ENCODE measurements at regions not wholly inside any gene's neighbourhood (a gene's known extent, or its start where the extent isn't known, plus 50 kb on each side); places are given as distances from the start of the nearest gene placed in this dataset.

DNA sequence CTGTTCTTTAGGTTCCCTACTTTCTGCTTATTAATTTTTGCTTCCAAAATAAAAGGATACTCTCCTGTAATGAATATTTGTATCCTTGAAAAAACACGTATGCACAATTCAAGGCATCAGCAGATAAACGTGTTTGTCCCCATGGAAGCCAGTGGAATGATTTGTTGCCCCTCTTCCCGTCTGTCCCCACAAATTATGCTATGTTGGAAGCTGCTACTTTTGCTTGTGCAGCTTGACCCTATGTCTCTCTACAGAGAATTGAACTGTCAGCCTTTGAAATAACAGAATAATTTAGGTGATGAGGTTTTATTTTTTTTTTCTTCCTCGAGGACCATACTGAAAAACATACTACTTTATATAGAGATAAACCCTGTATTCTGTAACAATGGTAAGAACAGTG is 401.5 kb upstream of the GOLIM4 start:
- DNase-seq, result no peak

DNA sequence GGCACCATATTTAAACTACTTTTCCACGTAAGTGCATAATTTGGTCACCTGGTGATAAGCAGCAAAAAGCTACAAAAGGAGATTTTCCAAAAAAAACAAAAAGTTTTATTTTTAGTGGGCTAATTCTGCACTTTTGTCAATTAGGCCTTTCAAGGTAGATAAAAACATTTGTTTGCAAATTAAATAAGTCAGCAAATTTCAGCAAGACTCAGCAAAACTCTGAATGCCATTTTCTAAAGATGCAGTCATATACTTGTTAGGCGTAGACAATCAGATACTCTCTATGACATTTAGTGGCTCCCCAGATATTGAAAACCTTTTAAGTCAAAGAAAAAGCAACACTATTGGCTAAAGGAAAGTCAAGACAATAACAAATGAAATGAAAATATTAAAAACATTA is 400.2 kb upstream of the GOLIM4 start:
- DNase-seq, result no peak

DNA sequence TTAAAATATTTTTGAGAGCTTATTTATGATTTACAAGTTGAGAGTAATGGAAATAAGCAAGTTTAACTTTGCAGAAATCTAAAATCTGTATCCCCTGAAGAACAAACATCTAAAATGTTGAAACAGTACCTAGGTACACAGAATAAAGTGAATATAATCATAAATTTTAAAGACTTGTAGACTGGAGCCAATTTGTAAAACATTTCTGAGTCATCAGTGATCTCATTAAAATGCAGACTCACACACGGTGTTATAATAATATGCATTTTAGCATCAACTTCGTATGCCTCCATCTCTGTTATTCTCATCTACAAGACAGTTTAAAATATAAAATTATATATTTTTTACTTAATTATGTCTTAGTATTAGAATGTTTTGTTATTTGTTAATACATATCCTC is 399.5 kb upstream of the GOLIM4 start:
- DNase-seq, result no peak

DNA sequence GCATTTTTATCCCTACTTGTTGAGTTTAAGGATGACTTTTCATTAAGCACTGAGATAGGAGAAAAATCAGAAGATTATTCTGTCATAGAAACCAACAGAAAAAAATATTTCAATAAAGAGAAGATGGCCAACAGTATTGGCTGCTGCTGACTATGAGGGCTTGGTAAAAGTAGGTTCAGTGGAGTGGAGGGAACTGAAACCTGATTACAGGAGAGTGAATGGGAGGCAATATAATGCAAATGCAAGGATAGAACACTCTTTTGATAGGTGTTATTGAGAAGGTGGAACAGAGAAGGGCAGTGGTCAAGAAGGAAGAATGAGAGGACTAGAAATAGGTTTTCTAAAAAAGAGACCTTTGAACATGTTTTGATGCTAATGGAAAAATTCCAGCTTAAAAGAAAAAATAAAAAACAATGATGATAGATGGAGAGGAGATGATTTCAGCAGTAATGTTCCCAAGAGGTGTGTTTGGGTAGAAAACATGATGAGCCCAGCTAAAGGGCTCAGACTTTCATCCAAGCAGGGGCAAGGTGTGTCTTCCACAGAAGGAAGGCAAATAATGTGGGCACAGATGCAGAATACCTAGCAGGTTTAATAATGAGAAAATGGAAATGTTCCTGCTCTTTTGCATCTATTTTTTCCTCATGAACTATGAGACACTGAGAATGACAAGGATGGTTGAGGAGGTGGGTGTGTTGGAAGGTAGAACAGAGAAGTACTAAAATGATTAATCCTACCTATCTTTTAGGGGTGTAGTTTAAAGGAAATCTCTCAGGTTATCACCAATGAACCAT is 397.9 kb upstream of the GOLIM4 start:
- no peak for DNase-seq

DNA sequence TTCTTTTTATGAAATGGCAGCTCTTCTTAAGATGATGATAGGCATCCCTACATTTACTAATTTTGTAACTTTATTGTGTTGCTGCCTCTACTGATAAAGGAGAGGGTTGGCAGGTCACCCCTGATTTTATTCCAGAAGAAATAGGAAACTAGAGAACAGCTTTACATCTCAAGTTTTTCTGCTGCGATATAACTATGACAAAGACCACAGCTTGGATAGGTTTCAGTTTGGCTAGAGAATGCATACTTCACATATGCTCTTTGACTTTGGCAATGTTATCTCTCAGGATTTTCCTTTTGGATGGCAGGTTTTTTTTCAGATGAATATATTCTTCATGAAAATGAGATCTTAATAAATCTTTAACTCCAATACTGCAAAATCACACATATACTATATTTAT is 395.3 kb upstream of the GOLIM4 start:
- DNase-seq, result no peak

DNA sequence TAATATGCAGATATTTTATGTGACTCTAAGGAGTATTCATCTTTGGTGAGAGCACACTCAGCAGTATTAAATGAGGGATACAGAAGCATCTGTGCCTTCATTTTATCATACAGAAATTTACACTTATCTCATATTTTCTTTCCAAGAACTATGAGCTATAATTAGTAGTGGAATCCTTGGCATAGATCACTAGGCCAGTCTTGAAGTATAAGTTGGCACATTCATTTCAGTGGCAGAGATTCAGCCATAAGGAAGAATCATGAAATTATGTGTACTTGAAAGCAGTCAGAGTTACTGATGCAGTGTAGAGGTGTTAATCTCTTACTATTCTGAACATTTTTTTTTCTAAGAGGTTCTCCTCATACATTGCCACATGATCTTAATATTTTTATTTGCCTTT is 393.6 kb upstream of the GOLIM4 start:
- no peak for DNase-seq

DNA sequence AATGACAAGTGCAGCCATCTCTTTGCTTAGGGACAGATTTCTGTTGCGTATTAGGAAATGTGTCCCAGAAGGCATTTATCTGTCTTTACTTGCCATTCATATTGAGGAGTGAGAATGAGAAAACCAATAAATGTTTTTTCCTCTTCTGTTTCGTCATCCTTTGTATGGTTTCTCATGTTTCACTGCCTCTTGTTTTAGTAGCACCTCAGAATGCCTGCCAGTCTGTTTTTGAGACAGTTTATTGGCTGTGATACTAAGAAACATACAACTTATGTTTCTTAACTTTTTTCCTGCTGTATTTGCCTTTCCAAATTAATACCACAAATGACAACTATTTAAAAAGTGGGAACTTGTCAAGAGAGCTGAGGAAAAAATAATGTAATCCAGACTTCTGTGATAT is 390.2 kb upstream of the GOLIM4 start:
- no peak for DNase-seq

DNA sequence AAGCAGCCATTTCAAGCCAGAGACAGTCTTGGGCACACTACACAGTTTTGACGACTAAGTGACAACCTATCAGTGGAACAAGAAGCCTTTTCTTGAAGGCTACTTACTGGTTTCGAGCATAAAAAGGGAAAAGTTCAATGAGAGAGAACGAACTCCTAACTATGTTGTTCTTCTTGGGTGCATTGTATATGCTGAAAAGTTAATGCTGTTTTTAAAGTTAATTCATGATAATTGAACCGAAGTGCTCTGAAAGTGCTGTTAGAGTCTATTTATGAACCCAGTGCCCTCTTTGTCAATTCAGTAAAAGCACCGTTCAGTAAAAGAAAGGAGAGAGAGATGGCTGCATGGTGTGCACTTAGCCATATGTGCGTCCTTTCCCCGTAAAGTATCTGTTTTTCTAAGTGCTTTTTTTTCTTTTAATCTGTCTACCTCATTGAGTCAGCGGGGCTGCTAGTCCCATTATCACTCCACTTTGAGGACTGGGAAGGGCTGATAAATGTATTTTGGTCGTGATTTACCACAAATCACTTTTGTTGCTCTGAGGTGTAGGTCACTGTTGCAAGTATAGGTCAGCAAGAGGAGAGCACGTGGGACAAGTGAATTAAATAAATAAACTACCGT is 380.7 kb upstream of the GOLIM4 start:
- DNase-seq, result no peak

DNA sequence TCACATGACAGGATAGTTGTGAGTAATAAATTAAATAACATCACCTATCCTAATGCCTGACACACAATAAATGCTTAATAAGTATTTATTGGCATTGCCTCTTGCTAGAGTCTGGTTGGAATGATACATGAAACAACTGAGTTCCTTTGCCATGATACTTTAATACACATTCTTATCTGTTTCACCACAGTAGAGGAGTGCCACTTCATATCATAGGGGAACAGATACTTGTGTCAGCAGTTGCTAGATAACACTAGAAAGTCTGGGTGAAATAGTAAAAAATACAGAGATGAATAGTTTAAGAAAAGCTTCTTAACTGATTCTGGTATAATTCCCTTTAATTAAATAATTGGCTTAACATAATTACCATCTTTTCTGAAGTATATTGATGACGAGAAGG is 380.0 kb upstream of the GOLIM4 start:
- no peak for DNase-seq

DNA sequence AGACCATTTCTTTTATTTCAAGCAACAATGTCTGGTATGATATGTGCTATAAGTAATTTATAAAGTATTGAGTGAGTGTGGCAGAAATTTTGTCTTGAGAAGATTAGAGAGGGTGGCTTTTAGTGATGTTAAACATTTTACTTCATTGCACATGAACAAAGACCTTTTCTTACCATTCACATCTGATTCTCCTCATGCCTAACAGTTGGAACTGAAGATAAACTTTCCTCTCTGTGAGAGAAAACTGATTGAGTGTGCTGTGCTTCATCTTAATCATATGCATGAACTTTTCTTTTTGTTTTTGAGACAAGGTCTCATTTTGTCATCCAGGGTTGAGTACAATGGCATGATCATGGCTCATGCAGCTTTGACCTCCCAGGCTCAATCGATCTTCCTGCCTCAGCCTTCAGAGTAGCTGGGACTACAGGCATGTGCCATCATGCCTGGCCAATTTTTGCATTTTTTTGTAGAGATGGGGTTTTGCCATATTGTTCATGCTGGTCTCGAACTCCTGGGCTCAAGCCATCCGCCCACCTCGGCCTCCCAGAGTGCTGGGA is 377.7 kb upstream of the GOLIM4 start:
- DNase-seq, result no peak

DNA sequence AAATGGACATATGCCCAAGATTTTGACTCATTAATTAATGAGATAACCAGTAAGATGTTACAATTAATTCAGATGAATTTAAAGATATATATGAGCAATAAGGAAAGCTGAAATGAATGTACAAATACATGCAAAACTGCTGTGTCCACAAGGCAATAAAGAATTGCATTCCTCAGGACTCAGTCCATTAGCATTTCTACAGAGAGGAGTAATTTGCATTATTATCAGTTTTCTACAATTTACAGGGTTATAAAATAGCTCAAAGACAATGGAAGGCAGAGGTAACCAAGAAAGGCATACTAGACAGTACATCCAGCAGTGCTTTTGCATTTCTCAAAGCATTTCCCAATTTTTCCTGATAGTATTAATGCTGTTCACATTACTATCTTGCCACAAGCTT is 377.1 kb upstream of the GOLIM4 start:
- no peak for DNase-seq

DNA sequence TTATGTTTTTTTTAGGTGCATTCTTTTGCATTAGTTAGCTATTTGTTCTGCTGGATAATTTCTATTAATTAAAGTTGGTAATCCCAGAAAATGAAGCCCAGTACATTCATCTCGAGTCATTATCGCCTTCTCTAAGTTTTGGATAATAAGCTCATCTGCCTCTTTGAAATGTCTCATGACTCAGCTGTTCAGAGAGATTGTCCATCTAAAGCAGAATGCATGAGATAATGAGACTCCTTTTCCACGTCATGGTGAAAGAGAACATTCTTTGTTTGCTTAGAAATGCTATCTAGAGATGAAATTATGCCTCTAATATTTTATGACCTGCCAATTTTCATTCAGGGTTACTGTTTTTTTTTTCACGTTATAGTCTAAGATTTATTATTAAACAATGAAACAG is 374.7 kb upstream of the GOLIM4 start:
- DNase-seq, result no peak

DNA sequence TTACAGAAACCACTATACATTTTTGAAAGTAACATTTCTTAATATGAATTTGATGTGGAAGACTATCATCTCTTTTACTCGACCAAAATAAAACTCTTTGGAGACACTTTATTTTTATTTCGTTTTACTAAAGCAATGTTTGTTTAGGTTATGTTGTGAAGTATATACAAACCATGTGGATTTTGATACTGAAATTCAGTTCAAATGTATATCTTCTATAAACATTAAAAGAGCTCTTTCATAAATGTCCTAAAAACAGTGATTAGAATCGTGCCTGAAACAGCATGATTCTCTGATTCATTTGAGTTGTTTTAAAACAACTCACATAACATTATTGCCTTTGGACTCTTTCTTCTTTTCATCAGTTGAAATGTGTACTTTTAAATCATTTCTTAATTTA is 373.7 kb upstream of the GOLIM4 start:
- no peak for DNase-seq

DNA sequence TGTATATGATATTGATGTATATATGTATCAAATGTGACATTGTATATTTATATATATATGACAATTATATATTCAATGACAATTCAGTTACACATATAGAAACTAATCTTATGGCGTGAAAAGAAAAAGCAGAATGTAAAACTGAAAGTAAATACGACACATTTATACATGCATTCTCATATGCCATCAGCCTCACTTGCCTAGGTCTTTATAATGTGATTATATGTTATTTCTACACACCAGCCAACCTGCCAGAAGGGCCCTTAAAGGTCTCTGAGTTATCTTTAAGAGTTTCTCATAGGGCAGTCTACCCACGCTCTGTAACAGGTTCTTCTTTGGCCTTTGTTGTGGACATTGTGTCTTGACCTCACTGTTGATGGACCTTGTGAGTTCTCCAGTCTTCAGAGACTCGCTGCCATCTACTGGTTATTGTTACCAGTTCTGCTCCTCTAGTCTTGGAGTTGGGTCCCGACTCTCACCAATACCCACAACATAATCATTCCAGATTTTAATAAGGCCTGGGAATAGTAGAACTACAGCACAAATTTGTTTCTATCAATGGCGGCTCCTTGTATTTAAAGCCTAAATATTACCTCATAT is 371.5 kb upstream of the GOLIM4 start:
- DNase-seq, result peak; percentile 20

DNA sequence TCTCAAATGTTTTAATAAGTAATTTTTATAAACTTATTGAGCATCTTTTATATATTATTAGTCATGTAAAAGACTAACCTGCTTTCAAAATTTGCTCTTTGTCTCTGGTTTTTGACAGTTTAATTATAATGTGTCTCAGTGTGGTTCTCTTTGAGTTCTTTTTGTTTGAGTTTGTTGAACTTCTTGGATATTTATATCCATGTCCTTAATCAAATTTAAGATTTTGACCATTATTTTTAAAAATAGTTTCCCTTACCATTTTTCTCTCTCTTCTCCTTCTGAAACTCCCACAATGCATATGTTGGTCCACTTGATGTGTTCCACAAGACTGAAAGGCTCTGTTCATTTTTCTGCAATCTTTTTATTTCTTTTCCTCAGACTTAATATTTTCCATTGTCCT is 366.1 kb upstream of the GOLIM4 start:
- no peak for DNase-seq

DNA sequence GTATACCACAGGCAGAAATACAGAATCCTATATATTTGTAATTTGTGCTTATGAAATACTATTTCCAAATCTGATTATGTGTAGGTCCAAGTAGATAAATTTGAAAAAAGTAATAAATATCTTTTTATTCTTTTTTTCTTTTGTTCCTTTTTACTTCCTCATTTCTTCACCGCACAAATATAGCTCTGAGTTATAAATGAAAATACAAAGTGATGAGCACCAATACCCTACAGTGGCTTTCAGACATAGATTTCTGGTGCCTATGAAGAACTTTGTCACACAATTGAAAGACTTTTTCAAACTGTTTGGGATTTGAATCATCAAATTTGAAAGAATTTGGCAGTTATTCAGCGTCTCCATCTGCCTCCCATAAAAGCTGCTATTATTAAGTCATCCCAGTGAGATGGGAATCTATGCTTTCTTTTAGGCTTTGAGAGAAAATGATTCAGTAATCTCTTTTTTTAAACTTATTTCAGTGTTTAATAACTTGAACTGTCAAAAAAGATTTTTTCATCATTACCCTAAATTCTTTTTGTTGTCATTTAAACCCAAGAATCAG is 363.6 kb upstream of the GOLIM4 start:
- no peak for DNase-seq

DNA sequence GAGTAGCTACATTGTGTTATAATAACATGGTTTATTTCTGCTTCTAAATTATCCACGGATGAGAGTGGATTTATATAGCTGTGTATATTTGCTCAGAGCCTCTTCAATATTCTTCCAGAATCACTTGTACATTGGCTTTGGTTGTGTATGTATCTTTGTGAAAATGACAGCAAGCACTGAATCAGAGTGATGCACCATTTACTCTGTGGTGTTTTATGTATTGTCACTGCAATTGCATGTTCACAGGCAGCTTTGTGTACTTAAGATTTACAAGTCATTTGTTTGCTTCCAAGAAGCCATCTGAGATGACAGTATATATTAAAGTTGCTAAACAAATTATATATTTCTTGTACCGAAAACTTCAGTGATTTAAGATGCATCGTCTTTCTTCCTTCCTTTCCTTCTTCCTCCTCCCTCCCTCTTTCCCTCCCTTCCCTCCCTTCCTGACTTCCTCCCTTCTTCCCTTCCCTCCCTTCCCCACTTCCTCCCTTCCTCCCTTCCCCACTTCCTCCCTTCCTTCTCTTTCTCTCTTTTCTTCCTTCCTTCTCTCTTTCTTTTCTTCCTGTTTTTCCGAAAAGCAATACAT is 362.3 kb upstream of the GOLIM4 start:
- DNase-seq, result no peak

DNA sequence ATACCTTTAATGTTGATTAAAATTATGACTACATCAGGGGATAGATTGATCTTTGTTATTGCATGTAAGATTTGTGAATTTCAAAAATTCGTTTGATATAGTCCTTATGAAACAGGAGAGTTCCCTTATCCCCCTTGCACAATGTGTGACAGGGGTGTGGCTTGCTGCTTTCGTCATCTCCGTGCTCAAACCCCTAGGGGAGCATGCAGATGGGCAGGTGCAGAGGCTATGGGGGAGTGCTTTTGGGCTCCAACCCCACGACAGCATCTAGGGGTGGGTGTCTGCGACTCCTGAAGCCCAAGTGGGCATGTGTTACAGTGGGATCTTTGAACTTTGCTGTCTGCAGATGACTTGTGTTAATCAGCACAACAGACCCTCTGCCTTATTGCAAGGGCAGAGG is 360.1 kb upstream of the GOLIM4 start:
- DNase-seq, result no peak

DNA sequence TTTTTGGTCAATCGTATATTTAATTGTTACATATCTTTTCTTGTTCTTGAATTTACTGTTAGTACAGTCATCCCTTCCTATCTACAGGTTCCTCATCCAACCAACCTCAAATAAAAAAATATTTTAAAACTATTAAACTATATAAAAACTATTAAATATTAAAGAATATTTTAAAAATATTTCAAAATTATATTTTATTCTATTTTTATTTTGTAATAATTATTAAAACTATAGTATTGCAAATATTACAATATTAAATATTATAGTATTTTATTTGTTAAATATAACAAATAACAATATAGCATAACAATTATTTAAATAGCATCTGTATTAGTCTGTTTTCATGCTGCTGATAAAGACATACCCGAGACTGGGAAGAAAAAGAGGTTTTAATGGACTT is 357.9 kb upstream of the GOLIM4 start:
- no peak for DNase-seq

DNA sequence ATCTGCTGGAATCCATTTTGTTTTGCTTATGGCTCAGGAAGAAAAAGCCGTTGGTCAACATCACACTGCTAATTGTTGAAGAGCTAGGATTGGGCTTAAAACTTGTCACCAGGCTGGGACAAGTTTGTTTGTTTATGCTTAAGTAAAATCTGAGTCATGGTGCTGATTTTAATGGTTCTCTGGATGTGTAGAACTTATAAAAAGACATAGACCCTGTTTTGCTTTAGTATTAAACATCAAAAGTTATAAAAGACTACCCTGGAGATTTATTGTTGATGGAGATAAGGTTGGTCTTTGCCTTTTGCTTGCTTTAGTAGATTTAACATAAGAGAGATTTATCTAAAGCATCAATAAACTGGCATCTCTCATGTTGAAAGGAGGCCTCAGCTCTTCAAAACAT is 348.2 kb upstream of the GOLIM4 start:
- no peak for DNase-seq

DNA sequence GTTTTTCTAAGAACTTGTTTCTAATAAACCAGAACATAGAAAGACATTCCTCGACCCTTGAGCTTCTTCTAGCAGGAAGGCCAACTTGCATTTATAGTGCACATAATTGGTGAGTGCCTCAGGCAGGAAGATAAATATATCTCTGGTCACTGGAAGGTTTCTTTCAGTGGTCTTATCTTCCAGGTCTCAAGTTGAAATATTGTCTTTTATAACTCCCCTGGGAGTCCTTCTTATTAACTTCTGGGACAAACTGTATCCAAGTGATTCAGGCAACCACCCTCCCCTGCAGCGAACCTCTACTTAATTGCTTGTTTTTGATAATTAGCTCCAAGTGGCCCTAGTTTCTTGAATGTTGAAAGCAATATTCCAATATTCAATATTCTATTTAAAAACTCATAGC is 346.8 kb upstream of the GOLIM4 start:
- DNase-seq, result no peak

DNA sequence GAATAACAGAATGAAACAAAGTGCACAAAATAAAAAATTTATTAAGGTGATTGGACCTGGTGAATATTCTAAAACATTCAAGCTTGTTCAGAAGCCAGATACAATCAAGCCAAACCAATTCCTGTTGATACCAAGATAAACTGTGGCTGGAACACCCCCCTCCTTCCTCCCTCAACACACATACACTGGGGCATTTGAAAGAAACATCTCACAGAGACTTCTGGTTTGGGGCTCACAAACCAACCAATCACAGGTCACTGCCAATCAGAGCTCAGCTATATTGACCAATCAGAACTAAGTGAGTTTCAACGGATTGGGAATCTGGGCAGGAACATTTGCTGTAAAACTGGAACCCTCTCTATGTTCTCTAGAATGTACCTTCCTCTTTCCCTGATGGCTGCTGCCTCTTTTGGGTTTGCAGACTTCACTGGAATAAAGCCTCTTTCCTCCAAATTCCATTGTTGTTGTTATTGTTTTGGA is 340.6 kb upstream of the GOLIM4 start:
- no peak for DNase-seq

DNA sequence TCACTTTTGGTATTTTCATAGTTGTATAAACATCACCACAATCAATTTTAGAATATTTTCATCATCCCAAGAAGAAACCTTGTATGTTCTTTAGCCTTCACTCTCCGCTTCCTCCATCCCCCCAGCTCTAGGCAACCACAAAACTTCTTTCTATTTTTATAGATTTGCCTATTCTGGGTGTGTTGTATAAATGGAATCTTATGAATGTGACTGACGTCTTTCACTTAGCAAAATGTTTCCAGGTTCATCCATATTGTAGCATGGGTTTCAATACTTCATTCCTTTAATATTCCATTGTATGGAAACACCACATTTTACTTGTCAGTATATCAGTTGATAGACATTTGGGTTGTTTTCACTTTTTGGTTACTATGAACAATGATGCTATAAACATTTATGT is 335.8 kb upstream of the GOLIM4 start:
- no peak for DNase-seq

All from NCI-H2107 (cell line).